Glomerular visceral epithelial cell (primary cell): ENCODE measurements at regions not wholly inside any gene's neighbourhood (a gene's known extent, or its start where the extent isn't known, plus 50 kb on each side); places are given as distances from the start of the nearest gene placed in this dataset.
"Not testable (repeated sequence)": the region's sequence is repeated elsewhere in the genome, so short reads cannot be mapped to it uniquely, and the experiment has no call there.

Experiments
- DNase-seq: peaks from one replicate; pipeline ENCODE4 v3.0.0-alpha.2; 2016; ENCODE audit errors: extremely low spot score

GRCh38 chr21:20260124-20260523, 738.1 kb upstream of the NCAM2 start:
- no peak for DNase-seq

- no peak for DNase-seq
These were observed 736.8 kb upstream of the NCAM2 start for GRCh38 chr21:20261364-20261763.

GRCh38 chr21:20265707-20266440, 732.3 kb upstream of the NCAM2 start:
- no peak for DNase-seq

GRCh38 chr21:20266441-20266710, 731.8 kb upstream of the NCAM2 start:
- no peak for DNase-seq

DNA sequence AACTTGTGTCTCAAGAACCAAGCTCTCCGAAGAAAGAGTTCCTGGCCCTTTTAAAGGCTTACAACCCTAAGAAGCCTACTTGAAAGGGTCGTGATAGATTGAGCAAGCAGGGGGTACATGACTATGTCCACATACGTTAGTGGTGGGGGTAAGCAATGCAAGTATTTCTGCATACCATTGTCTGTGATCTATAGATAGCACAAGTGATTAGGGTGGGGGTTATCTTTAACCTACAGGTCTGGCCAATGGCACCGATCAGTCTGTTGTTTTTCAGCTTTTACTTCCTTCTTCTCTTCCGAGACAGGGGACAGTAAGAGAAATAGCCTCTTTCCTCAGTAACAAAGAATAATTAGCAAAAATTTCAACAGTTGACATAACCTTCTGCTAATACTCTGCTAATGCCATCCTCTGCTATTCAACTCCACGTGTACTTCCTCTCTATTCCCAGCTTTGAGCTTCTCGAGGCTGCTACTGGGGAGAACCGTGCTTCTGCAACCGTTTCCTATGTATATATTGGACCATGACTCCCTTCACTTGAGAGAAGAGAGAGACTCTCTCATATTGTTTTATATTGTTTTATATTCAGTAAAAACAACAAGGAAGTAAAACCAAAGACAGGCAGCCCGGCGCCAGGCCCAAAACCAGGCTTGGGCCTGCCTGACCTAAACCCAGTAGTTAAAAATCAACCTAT, 727.7 kb upstream of the NCAM2 start:
- DNase-seq = no peak

DNA sequence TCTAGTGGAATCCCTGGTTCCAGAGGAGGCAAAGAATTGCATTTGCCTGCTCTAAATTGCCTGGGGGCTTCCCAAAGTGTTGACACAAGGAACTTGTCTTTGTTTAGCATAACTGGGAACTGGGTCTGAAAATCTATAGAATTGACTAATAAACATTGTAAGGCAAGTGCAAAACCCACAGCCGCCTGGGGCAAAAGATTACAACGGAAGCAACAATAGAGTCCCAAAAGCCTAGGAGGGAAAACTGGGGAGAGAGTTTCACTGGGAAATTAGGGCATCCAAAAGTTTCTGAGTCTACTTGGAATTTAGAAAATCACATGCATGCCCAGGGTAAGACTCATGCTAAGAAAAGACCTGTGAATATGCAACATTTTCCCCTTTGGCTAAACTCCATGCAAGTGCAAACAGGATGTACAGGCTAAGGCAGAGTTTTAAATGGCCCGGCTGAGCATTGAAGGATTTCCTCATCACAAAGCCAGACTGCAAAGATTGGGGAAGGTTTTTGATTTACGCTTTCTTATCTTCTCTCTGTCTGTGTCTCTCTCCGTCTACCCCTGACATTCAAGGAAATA, 725.3 kb upstream of the NCAM2 start:
- no peak for DNase-seq

DNA sequence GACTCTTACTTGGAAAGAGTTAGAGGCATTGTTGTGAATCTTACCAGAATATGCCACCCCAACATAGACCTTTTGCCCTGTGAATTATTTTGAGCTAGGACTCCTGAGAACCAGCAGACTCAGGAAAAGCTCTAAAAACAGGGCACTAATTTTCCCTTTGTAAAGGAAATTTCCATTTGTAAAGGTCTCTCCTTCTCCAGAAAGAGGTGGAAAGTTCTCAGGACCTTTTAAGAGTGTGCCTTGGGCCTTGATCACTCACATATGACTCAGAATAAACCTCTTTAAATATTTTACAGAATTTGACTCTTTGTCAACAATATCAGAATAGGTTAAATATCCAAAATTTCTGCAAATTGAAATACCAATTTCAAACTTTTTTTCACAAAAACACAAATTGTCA, 721.8 kb upstream of the NCAM2 start:
- DNase-seq = no peak

DNA sequence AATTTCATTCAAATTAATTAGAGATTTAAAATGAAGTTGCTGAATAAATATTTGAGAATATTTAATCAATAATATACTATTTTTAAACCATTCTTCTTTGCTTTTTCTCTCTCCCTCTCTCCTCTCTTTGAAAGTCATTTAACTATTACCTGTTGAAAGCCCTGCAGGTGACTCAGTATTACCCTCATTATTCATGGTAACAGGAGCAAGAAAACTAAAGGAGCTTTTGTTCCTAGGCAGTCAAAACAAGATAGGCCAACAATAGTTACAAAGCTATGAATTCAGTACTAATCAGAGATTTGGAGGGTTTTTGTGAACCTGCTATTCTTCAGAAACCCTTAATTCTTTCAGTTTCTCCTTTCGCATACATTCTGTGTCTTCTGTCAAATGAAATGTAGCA, 721.3 kb upstream of the NCAM2 start:
- no peak for DNase-seq

DNA sequence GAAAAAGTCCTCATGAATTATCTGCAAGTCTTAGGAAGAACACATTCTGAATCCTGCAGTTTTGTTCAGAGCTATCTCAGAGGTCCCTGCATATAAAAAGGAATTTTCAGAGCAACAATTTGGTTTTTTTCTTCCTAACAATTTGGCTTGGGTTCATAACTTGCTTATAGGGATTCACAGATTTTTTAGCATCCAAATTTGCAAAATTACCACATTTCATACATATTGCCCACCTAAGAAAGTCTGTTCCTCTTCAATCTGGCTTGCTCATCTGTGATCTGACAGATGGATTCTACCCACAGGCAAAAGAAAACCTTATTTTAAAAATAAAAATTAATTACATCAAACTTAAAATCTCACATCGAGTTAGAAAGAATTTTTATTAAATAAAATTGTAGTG, 714.4 kb upstream of the NCAM2 start:
- DNase-seq = no peak

DNA sequence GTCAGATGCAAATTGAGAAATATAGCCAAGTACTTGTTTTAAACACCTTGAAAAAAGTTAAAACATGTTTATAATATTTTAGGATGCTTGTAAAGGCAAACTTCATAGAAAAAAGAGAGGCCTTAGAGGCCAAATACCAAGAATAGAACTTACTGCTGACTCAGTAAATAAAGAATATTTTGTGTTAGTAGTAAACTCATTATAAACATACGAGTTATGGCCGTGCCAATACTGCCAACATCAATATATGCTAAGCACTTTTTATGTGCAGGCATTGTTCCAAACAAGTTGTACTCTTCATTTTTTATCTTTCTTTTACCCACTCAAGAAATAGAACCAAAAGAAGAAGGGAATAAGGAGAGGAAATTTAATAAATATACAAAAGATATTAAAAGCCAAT, 705.9 kb upstream of the NCAM2 start:
- DNase-seq = no peak

- not testable (repeated sequence) for DNase-seq
These were observed 705.4 kb upstream of the NCAM2 start for GRCh38 chr21:20292854-20293253.

GRCh38 chr21:20301395-20301794, 696.8 kb upstream of the NCAM2 start:
- no peak for DNase-seq

- DNase-seq = no peak
These were observed 696.1 kb upstream of the NCAM2 start for GRCh38 chr21:20302084-20302483.

GRCh38 chr21:20306836-20307235, 691.4 kb upstream of the NCAM2 start:
- DNase-seq = no peak

DNA sequence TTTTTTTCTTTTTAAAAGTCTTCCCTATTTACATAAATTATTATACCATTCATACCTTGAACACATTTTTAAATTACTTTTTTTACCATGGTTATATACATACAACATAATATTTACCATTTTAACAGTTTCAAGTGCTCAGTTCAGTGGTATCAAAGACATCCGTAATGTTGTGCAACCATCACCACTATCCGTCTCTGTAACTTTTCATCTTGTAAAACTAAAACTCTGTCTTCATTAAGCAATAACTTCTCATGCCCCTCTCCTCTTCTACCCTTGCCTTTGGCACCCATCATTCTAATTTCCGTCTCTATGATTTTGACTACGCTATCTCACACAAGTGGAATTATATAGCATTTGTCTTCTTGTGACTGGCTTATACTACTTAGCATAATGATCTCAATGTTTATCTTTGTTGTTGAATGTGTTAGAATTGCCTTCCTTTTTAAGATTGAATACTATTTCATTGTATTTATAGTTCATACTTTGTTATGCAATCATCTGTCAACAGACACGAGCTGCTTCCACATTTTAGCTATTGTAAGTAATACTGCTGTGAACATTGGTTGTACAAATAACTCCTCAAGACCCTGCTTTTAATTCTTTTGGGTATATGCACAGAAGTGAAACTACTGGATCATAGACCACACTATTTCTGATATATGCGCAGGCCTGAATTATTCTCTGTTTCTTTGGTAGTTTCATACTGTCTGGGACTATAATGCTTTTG, 689.5 kb upstream of the NCAM2 start:
- DNase-seq = no peak

- DNase-seq = no peak
These were observed 686.9 kb upstream of the NCAM2 start for GRCh38 chr21:20311234-20311787.

GRCh38 chr21:20313013-20313412, 685.2 kb upstream of the NCAM2 start:
- no peak for DNase-seq

- DNase-seq = no peak
These were observed 683.2 kb upstream of the NCAM2 start for GRCh38 chr21:20315042-20315441.

DNA sequence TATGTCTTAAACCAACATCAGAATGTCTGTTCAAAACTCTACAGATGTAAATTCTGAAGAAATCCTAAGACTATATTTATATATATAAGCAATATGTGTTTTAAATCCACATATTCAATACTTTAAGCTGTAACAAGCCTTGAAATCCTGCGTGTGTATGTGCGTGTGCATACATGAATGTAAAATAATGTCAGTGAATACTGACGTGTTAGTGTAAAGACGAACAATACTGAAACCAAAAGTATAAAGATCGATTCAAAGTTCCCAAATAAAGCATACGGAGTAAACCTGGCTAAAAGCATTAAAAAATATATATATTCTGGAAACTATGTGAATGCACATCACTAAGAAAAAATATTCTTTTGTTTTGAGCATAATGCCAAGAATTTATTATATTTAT, 668.6 kb upstream of the NCAM2 start:
- DNase-seq = no peak

DNA sequence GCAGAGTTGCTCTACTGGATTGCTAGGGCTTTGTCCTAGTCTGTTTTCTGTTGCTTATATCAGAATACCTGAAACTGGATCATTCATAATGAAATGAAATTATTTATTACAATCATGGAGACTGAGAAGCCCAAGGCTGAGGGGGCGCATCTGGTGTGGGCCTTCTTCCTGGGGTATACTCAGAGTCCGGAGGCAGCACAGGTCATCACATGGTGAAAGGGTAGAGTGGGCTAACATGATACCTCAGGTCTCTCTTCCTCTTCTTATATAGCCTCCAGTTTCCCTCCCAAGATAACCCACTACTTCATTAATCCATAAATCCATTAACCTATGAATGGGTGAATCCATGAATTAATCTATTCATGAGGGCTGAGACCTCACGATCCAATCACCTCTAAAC, 667.6 kb upstream of the NCAM2 start:
- no peak for DNase-seq

- DNase-seq = no peak
These were observed 663.6 kb upstream of the NCAM2 start for GRCh38 chr21:20334585-20334984.

DNA sequence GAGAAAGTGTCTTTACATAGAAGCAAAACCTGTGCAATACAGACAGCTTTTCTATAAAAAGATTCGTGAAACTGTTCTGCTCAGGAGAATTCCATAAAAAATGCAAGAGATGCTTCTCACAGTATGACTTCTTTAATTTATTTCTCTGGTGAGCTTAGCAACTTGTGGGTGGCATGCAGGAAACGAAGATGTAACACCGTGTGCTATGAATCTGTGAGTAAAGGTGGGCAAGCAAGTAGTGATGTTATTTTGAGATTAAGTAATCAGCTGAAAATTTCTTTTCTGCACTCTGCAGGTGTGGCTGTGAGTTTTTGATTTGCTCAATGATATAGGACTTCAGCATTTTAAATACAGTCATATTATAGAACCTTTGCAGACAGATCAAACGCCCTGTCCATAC, 656.8 kb upstream of the NCAM2 start:
- no peak for DNase-seq

DNA sequence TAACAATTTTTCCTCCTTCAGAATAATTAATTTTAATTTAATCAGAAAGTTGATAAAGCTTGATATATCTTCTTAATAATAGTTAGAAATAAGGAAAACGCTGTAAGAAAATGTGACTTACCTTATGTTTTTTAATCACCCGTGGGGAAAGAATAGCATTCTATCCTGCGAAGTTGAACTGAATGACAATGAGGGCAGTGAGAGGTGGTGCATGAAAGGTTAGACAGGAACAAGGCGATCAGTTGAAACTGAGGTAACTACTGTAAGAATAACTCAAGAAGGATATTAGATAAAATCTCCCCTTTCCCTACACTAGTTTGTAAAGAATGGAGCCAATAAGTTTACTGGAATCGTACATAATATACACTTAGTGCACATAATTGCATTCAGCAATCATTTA, 655.0 kb upstream of the NCAM2 start:
- DNase-seq = no peak
